Thoracic aorta (tissue), 2 donors: ENCODE measurements at regions not wholly inside any gene's neighbourhood (a gene's known extent, or its start where the extent isn't known, plus 50 kb on each side); places are given as distances from the start of the nearest gene placed in this dataset.

ENCODE experiments used
- ATAC-seq: fragments of 150-250 bp; one replicate; pipeline ENCODE4 v1.8.0; 2017; ENCODE audit warnings: low read depth; ENCODE audit not compliant: insufficient number of reproducible peaks, low FRiP score
- DNase-seq: peaks from one replicate; pipeline ENCODE4 v3.0.0-alpha.2; 2020; ENCODE audit warnings: low spot score
- H3K27ac ChIP-seq, 2 donors: fragments of 200-600 bp; sonication (generic); 1 replicate in 1 of 2; 2 replicates in 1 of 2; pipeline ENCODE4 v1.5.1; 2016; ENCODE audit warnings: mild to moderate bottlenecking in 2 of 2, moderate library complexity in 2 of 2
- H3K27me3 ChIP-seq: fragments of 200-600 bp; sonication (generic); replicated peaks from 2 replicates; pipeline ENCODE4 v1.6.0; 2016; ENCODE audit warnings: mild to moderate bottlenecking; ENCODE audit not compliant: insufficient read depth
- H3K36me3 ChIP-seq: fragments of 200-600 bp; sonication (generic); one replicate; pipeline ENCODE4 v1.5.1; 2016
- H3K4me1 ChIP-seq, 2 donors: fragments of 200-600 bp; sonication (generic); 1 replicate in 1 of 2; 2 replicates in 1 of 2; pipeline versions ENCODE4 v1.5.1 to v1.6.0; 2016; ENCODE audit warnings: low read depth in 2 of 2, mild to moderate bottlenecking in 1 of 2; ENCODE audit not compliant: control insufficient read depth in 1 of 2
- H3K4me3 ChIP-seq: fragments of 200-600 bp; sonication (generic); 2 replicates; pipeline ENCODE4 v1.5.1; 2016; ENCODE audit warnings: mild to moderate bottlenecking
- H3K9me3 ChIP-seq: fragments of 200-600 bp; sonication (generic); 2 replicates; pipeline ENCODE4 v1.5.1; 2016
- CTCF ChIP-seq: fragments of 200-600 bp; sonication (generic); IDR thresholded peaks from one replicate; pipeline ENCODE4 v1.5.1; 2019; ENCODE audit warnings: antibody characterized with exemption

- H3K27ac ChIP-seq, result no peak overlapping the region
- no peaks in the 10 kb centered on the region for H3K27me3 ChIP-seq
- no peak overlapping the region for H3K4me3 ChIP-seq
- H3K36me3 ChIP-seq, result no peaks in the 10 kb centered on the region
- H3K4me1 ChIP-seq, result no peaks in the 10 kb centered on the region
- DNase-seq, result no peak
- ATAC-seq, result no peak
- no peak for TF ChIP-seq CTCF
- no peaks in the 10 kb centered on the region for H3K9me3 ChIP-seq
These were observed 547.0 kb upstream of the SLITRK5 start for GRCh38 chr13:87123987-87124784.

- DNase-seq (no peak), ATAC-seq (no peak)
- TF ChIP-seq CTCF, result no peak
- Histone ChIP-seq H3K27me3 (no peaks in the 10 kb centered on the region), H3K4me3 (no peak overlapping the region), H3K36me3 (no peaks in the 10 kb centered on the region), H3K4me1 (no peaks in the 10 kb centered on the region), H3K9me3 (no peaks in the 10 kb centered on the region), H3K27ac (no peak overlapping the region)
These were observed 546.4 kb upstream of the SLITRK5 start for GRCh38 chr13:87124785-87125074.

GRCh38 chr13:87128036-87128435 lies 543.1 kb upstream of the SLITRK5 start:
- Histone ChIP-seq H3K4me3 (no peak overlapping the region), H3K36me3 (no peaks in the 10 kb centered on the region), H3K4me1 (no peaks in the 10 kb centered on the region), H3K9me3 (no peaks in the 10 kb centered on the region), H3K27me3 (no peaks in the 10 kb centered on the region), H3K27ac (no peak overlapping the region)
- DNase-seq (no peak), ATAC-seq (no peak)
- TF ChIP-seq CTCF, result no peak

GRCh38 chr13:87128491-87128890 lies 542.7 kb upstream of the SLITRK5 start:
- Histone ChIP-seq H3K27ac (no peak overlapping the region), H3K9me3 (no peaks in the 10 kb centered on the region), H3K27me3 (no peaks in the 10 kb centered on the region), H3K4me1 (no peaks in the 10 kb centered on the region), H3K4me3 (no peak overlapping the region), H3K36me3 (no peaks in the 10 kb centered on the region)
- no peak for TF ChIP-seq CTCF
- ATAC-seq (no peak), DNase-seq (no peak)

- Histone ChIP-seq H3K27me3 (no peaks in the 10 kb centered on the region), H3K9me3 (no peaks in the 10 kb centered on the region), H3K4me1 (no peaks in the 10 kb centered on the region), H3K4me3 (no peak overlapping the region), H3K36me3 (no peaks in the 10 kb centered on the region), H3K27ac (no peak overlapping the region)
- no peak for ATAC-seq
- TF ChIP-seq CTCF, result no peak
- DNase-seq, result no peak
These were observed 541.4 kb upstream of the SLITRK5 start for GRCh38 chr13:87129602-87130300.
